ENCODE measurements at regions not wholly inside any gene's neighbourhood (a gene's known extent, or its start where the extent isn't known, plus 50 kb on each side); places are given as distances from the start of the nearest gene placed in this dataset.

DNA sequence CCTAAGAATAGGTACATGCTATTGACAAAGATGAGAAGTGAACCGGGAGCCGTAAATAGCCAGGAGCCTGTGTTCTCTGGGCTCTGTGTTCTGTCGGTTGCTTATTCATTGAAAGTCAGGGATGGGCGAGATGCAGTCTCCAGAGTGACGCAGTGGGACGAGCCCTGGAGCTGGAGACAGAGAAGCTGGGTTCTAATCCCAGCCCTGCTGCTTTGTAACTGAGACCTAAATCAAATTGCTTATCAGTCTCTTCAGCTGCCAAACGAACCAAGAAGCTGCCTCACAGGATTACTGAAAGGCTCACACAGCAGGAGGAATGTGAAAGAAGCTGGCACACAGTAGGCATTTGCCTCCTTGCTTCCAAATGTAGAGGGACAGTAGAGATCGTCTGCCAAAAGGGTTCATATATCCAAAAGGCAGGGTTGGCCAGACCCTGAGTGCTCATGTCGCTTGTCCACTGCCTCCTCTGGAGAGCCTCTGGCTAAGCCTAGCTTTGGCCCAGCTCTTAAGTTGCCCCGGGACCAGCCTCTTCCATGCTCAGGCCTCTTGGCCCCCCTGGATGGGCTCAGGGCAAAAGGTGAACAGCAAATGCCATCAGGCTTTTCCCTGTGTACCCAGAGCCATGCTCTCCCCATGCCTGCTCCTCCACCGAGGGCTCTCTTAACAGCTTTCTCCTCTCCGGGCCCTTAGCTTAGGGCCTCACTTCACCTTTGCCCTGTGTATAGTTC, 134.2 kb upstream of the IPO9 start:
- H3K27ac ChIP-seq (ENCODE audit: low read depth in 1 of 2, low read length in 2 of 2) = no peak overlapping the region

DNA sequence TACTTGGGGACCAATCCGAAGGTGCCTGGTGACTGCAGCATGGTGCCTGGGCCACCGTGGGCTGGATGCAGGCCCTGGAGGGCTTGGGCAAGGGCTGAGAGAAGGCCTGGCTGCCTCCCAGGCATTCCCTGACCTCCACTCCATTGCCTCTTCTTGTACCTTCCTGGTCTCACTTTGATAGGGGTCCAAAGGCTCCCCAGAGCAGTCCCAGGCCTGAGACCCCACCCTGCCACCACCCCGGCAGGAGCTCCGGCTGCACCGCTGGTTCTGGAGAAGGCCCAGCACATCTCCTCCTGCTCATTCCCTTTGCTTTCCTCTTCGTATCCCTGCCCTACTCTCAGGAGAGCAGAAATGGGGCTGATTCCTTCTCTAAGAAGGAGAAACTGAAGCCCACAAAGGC, 133.3 kb upstream of the IPO9 start:
- H3K9me3 ChIP-seq (ENCODE audit: control insufficient read depth in 4 of 4, low read length in 3 of 4) = no peaks in the 10 kb centered on the region
- H3K4me3 ChIP-seq (ENCODE audit: low read depth in 1 of 3, low read length in 3 of 3) = no peak overlapping the region
- H3K36me3 ChIP-seq (ENCODE audit: control insufficient read depth in 4 of 4, insufficient read depth in 3 of 4, low read depth in 1 of 4, low read length in 3 of 4) = no peaks in the 10 kb centered on the region
- WGBS = 92% methylated on average over 6 of the region's 6 CpGs
- H3K27me3 ChIP-seq (ENCODE audit: control insufficient read depth in 4 of 4, insufficient read depth in 4 of 4, low read length in 3 of 4) = no peaks in the 10 kb centered on the region
- no peaks in the 10 kb centered on the region for H3K4me1 ChIP-seq (ENCODE audit: control insufficient read depth in 4 of 4, insufficient read depth in 4 of 4, low read length in 3 of 4)
- TF ChIP-seq SP1 (IDR thresholded peaks at IDR 0.05) (no peak), YY1 (IDR thresholded peaks at IDR 0.05) (no peak), EGR1 (IDR thresholded peaks at IDR 0.05; ENCODE audit: low read depth in 2 of 2) (no peak), FOXA1 (IDR thresholded peaks at IDR 0.05) (no peak), HNF4A (conservative IDR thresholded peaks at IDR 0.05) (no peak), RAD21 (IDR thresholded peaks at IDR 0.05) (no peak), HNF4G (IDR thresholded peaks at IDR 0.05) (no peak), NR2F2 (IDR thresholded peaks at IDR 0.05) (no peak), FOXA2 (IDR thresholded peaks at IDR 0.05) (no peak)
- TF ChIP-seq, protein P1, sequence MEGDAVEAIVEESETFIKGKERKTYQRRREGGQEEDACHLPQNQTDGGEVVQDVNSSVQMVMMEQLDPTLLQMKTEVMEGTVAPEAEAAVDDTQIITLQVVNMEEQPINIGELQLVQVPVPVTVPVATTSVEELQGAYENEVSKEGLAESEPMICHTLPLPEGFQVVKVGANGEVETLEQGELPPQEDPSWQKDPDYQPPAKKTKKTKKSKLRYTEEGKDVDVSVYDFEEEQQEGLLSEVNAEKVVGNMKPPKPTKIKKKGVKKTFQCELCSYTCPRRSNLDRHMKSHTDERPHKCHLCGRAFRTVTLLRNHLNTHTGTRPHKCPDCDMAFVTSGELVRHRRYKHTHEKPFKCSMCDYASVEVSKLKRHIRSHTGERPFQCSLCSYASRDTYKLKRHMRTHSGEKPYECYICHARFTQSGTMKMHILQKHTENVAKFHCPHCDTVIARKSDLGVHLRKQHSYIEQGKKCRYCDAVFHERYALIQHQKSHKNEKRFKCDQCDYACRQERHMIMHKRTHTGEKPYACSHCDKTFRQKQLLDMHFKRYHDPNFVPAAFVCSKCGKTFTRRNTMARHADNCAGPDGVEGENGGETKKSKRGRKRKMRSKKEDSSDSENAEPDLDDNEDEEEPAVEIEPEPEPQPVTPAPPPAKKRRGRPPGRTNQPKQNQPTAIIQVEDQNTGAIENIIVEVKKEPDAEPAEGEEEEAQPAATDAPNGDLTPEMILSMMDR (IDR thresholded peaks at IDR 0.05; ENCODE audit: low read depth, low read length, missing input control) = no peak
- TF ChIP-seq, protein P2, sequence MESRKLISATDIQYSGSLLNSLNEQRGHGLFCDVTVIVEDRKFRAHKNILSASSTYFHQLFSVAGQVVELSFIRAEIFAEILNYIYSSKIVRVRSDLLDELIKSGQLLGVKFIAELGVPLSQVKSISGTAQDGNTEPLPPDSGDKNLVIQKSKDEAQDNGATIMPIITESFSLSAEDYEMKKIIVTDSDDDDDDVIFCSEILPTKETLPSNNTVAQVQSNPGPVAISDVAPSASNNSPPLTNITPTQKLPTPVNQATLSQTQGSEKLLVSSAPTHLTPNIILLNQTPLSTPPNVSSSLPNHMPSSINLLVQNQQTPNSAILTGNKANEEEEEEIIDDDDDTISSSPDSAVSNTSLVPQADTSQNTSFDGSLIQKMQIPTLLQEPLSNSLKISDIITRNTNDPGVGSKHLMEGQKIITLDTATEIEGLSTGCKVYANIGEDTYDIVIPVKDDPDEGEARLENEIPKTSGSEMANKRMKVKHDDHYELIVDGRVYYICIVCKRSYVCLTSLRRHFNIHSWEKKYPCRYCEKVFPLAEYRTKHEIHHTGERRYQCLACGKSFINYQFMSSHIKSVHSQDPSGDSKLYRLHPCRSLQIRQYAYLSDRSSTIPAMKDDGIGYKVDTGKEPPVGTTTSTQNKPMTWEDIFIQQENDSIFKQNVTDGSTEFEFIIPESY (IDR thresholded peaks at IDR 0.05) = no peak
- TF ChIP-seq, protein P3, sequence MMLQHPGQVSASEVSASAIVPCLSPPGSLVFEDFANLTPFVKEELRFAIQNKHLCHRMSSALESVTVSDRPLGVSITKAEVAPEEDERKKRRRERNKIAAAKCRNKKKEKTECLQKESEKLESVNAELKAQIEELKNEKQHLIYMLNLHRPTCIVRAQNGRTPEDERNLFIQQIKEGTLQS (IDR thresholded peaks at IDR 0.05) = no peak
- DNase-seq (ENCODE audit: low spot score) = no peak
- H3K27ac ChIP-seq (ENCODE audit: low read depth in 1 of 2, low read length in 2 of 2) = no peak overlapping the region
- no peak overlapping the region for H3K9ac ChIP-seq (ENCODE audit: low read depth in 1 of 2, low read length in 2 of 2)

More for the DNA sequence above, 134.2 kb upstream of the IPO9 start:
- DNase-seq (ENCODE audit: low spot score) = no peak
- WGBS = 91% methylated on average over 12 of the region's 12 CpGs
- Histone ChIP-seq H3K36me3 (ENCODE audit: control insufficient read depth in 4 of 4, insufficient read depth in 3 of 4, low read depth in 1 of 4, low read length in 3 of 4) (no peaks in the 10 kb centered on the region), H3K9me3 (ENCODE audit: control insufficient read depth in 4 of 4, low read length in 3 of 4) (no peaks in the 10 kb centered on the region), H3K4me3 (ENCODE audit: low read depth in 1 of 3, low read length in 3 of 3) (no peak overlapping the region), H3K9ac (ENCODE audit: low read depth in 1 of 2, low read length in 2 of 2) (no peak overlapping the region), H3K27me3 (ENCODE audit: control insufficient read depth in 4 of 4, insufficient read depth in 4 of 4, low read length in 3 of 4) (no peaks in the 10 kb centered on the region), H3K4me1 (ENCODE audit: control insufficient read depth in 4 of 4, insufficient read depth in 4 of 4, low read length in 3 of 4) (no peaks in the 10 kb centered on the region)
- TF ChIP-seq RAD21 (IDR thresholded peaks at IDR 0.05) (no peak), YY1 (IDR thresholded peaks at IDR 0.05) (no peak), HNF4A (conservative IDR thresholded peaks at IDR 0.05) (no peak), JUND (IDR thresholded peaks at IDR 0.05) (no peak), FOXA2 (IDR thresholded peaks at IDR 0.05) (no peak)

DNA sequence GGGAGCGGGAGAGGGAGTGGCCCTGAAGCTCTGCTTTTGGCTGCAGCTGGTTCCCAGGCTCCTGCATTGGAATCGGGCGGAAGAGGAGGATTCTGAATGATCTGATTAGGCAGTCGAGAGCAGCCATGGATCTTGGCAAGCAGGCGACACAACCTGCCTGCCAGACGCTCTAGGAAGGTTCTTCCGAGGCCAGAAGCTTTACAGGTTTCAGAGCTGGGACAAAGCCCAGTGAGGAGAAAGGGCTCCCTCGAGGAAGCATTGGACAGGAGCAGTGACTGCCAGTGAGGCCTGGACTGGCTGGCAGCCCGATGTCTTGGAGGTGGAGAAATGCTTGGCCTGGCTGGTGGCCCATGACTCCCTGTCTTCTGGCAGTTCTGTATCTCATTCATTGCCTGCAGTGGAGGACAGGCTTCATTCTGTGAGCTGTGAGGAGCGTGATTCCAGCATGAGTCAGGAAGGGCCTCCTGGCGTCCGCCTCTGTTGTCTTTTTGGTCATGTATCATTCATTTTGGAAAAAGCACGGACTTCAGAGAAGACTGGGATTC, 132.7 kb upstream of the IPO9 start:
- no peaks in the 10 kb centered on the region for H3K4me1 ChIP-seq (ENCODE audit: control insufficient read depth in 4 of 4, insufficient read depth in 4 of 4, low read length in 3 of 4)
- H3K36me3 ChIP-seq (ENCODE audit: control insufficient read depth in 4 of 4, insufficient read depth in 3 of 4, low read depth in 1 of 4, low read length in 3 of 4) = no peaks in the 10 kb centered on the region
- no peaks in the 10 kb centered on the region for H3K9me3 ChIP-seq (ENCODE audit: control insufficient read depth in 4 of 4, low read length in 3 of 4)
- no peak overlapping the region for H3K27ac ChIP-seq (ENCODE audit: low read depth in 1 of 2, low read length in 2 of 2)
- H3K4me3 ChIP-seq (ENCODE audit: low read depth in 1 of 3, low read length in 3 of 3) = no peak overlapping the region
- no peak overlapping the region for H3K9ac ChIP-seq (ENCODE audit: low read depth in 1 of 2, low read length in 2 of 2)
- H3K27me3 ChIP-seq (ENCODE audit: control insufficient read depth in 4 of 4, insufficient read depth in 4 of 4, low read length in 3 of 4) = no peaks in the 10 kb centered on the region
- DNase-seq (ENCODE audit: low spot score) = no peak
- 83% methylated on average over 13 of the region's 13 CpGs for WGBS
- no peak for TF ChIP-seq EGR1 (IDR thresholded peaks at IDR 0.05; ENCODE audit: low read depth in 2 of 2)
- TF ChIP-seq SP1 (IDR thresholded peaks at IDR 0.05) = no peak
- no peak for TF ChIP-seq GABPA (IDR thresholded peaks at IDR 0.05 in 1 of 2, conservative IDR thresholded peaks at IDR 0.05 in 1 of 2)
- no peak for TF ChIP-seq HNF4A (conservative IDR thresholded peaks at IDR 0.05)
- no peak for TF ChIP-seq FOXA1 (IDR thresholded peaks at IDR 0.05)
- no peak for TF ChIP-seq RXRA (IDR thresholded peaks at IDR 0.05)
- TF ChIP-seq FOXA2 (IDR thresholded peaks at IDR 0.05) = no peak
- TF ChIP-seq MAX (IDR thresholded peaks at IDR 0.05) = no peak
- TF ChIP-seq, protein P3 (IDR thresholded peaks at IDR 0.05) = no peak
- no peak for TF ChIP-seq TAF1 (conservative IDR thresholded peaks at IDR 0.05)
- TF ChIP-seq NR2F2 (IDR thresholded peaks at IDR 0.05) = no peak
- no peak for TF ChIP-seq RAD21 (IDR thresholded peaks at IDR 0.05)
- TF ChIP-seq, protein P1 (IDR thresholded peaks at IDR 0.05; ENCODE audit: low read depth, low read length, missing input control) = no peak

All from liver (tissue), 8 donors.